ENCODE measurements at regions not wholly inside any gene's neighbourhood (a gene's known extent, or its start where the extent isn't known, plus 50 kb on each side); places are given as distances from the start of the nearest gene placed in this dataset.

DNA sequence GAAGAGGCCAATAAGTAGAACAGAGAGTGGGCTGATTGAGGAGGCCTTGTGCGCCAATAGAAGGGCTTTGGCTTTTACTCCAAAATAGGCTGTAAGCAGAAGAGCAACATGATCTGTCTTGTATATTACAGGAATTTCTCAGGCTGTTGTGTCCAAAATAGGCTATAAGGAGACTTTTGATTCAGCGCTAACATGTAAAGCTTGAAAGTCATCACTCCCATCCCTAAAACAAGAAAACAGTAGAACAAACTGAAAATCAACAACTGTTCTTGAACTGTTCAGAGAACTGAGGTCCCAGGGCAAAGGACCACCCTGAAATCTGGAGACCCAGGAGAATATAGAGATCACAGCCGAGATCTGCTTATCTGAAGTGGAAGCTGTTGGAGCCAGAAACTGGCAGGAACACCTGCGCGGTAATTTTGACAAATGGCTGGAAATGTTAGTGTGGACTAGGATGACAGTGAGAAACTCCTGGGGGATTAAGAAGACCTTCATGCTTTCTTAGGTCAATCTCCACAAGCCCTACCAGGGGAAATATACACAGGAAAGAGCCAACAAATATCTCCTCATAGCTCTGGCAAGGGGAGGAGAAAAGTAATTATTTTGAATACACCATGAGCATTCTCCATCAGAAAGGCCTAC, 258.6 kb downstream of the RBM43 start:
- no peaks in the 10 kb centered on the region for H3K4me1 ChIP-seq
- no peak for DNase-seq
- intact Hi-C loops (cut with DNase I; ENCODE audit: low total_unique reads), result no loop called here
- H3K4me3 ChIP-seq, result no peak overlapping the region
- H3K9me3 ChIP-seq, result no peaks in the 10 kb centered on the region
- H3K27me3 ChIP-seq, result no peaks in the 10 kb centered on the region
- H3K27ac ChIP-seq, result no peak overlapping the region
- TF ChIP-seq, protein P1, sequence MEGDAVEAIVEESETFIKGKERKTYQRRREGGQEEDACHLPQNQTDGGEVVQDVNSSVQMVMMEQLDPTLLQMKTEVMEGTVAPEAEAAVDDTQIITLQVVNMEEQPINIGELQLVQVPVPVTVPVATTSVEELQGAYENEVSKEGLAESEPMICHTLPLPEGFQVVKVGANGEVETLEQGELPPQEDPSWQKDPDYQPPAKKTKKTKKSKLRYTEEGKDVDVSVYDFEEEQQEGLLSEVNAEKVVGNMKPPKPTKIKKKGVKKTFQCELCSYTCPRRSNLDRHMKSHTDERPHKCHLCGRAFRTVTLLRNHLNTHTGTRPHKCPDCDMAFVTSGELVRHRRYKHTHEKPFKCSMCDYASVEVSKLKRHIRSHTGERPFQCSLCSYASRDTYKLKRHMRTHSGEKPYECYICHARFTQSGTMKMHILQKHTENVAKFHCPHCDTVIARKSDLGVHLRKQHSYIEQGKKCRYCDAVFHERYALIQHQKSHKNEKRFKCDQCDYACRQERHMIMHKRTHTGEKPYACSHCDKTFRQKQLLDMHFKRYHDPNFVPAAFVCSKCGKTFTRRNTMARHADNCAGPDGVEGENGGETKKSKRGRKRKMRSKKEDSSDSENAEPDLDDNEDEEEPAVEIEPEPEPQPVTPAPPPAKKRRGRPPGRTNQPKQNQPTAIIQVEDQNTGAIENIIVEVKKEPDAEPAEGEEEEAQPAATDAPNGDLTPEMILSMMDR (IDR thresholded peaks at IDR 0.05), result no peak
- no peak for TF ChIP-seq POLR2A (IDR thresholded peaks at IDR 0.05)
- no peaks in the 10 kb centered on the region for H3K36me3 ChIP-seq (ENCODE audit: low read depth, missing control alignments)
- WGBS, 2 donors, result 85 to 91% methylated on average over 5 of the region's 5 CpGs

DNA sequence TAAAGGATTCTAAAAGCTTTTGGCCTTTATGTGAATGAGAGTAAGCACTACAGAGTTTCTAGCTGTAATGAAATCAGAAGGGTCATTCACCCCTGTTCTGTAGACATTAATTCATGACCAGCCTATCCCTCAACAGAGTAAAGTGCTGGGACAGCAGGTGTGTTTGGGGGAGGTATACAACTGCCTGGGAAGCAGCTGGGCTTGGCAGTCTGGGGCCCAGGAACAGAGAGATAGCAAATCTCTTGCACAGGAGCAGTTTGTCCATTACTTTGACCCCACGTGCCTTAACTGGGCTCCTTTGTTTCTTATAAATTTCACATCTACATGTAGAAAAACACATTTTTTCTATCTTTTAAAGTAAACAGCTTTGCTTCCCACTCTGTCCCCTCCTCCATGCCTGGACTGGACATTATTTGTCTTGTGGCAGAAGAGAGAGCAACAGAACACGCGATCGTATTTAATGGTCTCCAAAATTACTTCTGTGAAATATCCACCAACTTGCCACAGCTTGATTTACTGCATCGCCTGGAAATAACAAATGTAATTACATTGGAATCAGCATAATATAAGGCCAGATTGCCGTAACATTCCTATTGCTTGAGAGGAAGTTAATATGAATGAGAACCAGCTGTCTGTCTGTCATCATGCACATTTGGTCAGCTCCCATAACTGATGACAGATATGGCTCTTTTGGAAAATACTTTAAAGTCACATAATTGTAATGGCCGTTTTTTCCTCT, 263.8 kb downstream of the RBM43 start:
- intact Hi-C loops (cut with DNase I; ENCODE audit: low total_unique reads), result no loop called here
- no peak for DNase-seq
- H3K4me3 ChIP-seq, result no peak overlapping the region
- 67 to 72% methylated on average over 7 of the region's 7 CpGs for WGBS, 2 donors
- no peaks in the 10 kb centered on the region for H3K27me3 ChIP-seq
- no peaks in the 10 kb centered on the region for H3K9me3 ChIP-seq
- no peak overlapping the region for H3K27ac ChIP-seq
- TF ChIP-seq POLR2A (IDR thresholded peaks at IDR 0.05), result no peak
- TF ChIP-seq, protein P1 (IDR thresholded peaks at IDR 0.05), result no peak
- no peaks in the 10 kb centered on the region for H3K36me3 ChIP-seq (ENCODE audit: low read depth, missing control alignments)
- H3K4me1 ChIP-seq, result no peaks in the 10 kb centered on the region

DNA sequence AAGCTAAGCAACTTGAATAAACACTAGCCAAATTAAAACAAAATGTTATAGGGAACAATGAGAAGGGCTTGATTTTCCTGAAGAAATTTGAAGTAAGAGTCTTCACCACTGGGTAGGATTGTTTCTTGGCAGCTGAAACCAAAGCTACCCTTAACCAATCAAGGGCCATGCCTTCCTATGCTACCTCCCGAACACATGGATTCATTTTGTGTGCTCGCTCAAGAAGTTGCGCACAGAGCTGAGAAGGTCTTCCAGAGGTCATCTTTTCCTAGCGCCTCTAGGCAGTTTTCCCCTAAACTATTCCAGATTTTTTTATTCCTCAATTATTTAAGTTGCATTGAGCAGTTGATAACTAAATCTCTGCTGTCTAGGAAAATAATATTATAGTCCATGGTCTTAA, 264.6 kb downstream of the RBM43 start:
- WGBS, 2 donors, result 93 to 94% methylated on average over 4 of the region's 4 CpGs
- intact Hi-C loops (cut with DNase I; ENCODE audit: low total_unique reads), result no loop called here
- TF ChIP-seq POLR2A (IDR thresholded peaks at IDR 0.05), result no peak
- TF ChIP-seq, protein P1 (IDR thresholded peaks at IDR 0.05), result no peak
- H3K36me3 ChIP-seq (ENCODE audit: low read depth, missing control alignments), result no peaks in the 10 kb centered on the region
- no peaks in the 10 kb centered on the region for H3K9me3 ChIP-seq
- no peaks in the 10 kb centered on the region for H3K27me3 ChIP-seq
- H3K27ac ChIP-seq, result no peak overlapping the region
- no peak for DNase-seq
- no peak overlapping the region for H3K4me3 ChIP-seq
- H3K4me1 ChIP-seq, result no peaks in the 10 kb centered on the region

DNA sequence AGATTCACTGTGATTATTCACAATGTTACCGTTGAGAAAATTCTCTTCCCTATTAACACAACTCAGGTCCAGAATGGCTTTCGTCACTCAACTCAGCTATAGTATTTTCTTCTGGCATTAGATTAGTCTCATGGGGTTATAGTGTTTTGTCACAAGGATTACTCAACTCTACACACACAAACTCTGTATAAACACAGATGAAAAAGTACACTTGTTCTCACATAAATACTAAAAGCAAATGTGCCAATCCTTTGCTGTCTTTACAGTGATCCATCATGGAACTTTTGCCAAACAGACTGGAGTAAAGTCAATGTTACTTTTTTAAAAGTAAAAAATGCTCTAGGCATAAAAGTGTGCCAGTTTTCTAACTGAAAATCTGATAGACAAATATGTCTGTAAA, 267.6 kb downstream of the RBM43 start:
- Histone ChIP-seq H3K4me3 (no peak overlapping the region), H3K27me3 (no peaks in the 10 kb centered on the region), H3K27ac (no peak overlapping the region), H3K36me3 (ENCODE audit: low read depth, missing control alignments) (no peaks in the 10 kb centered on the region), H3K4me1 (no peaks in the 10 kb centered on the region), H3K9me3 (no peaks in the 10 kb centered on the region)
- TF ChIP-seq POLR2A (IDR thresholded peaks at IDR 0.05), result no peak
- TF ChIP-seq, protein P1 (IDR thresholded peaks at IDR 0.05), result no peak
- no peak for DNase-seq
- intact Hi-C loops (cut with DNase I; ENCODE audit: low total_unique reads), result no loop called here
- 91% methylated on average over 2 of the region's 2 CpGs for WGBS, 2 donors

DNA sequence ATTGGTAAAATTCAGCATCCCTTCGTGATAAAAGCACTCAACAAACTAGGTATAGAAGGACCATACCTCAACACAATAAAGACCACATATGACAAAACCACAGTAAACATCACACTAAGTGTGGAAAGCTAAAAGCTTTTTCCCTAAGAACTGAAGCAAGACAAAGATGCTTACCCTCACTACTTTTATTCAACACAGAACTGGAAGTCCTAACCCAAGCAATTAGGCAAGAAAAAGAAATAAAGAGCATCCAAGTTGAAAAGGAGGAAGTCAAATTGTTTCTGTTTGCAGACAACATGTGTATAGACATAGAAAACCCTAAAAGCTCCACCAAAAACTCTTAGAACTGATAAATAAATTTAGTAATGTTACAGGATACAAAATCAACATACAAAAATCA, 271.7 kb downstream of the RBM43 start:
- Histone ChIP-seq H3K27ac (no peak overlapping the region), H3K9me3 (no peaks in the 10 kb centered on the region), H3K36me3 (ENCODE audit: low read depth, missing control alignments) (no peaks in the 10 kb centered on the region), H3K27me3 (no peaks in the 10 kb centered on the region), H3K4me1 (no peaks in the 10 kb centered on the region), H3K4me3 (no peak overlapping the region)
- TF ChIP-seq POLR2A (IDR thresholded peaks at IDR 0.05), result no peak
- TF ChIP-seq, protein P1 (IDR thresholded peaks at IDR 0.05), result no peak
- DNase-seq, result no peak
- 89 to 90% methylated on average over 1 of the region's 1 CpG for WGBS, 2 donors
- intact Hi-C loops (cut with DNase I; ENCODE audit: low total_unique reads), result no loop called here

Data from testis (tissue), 2 donors.